GM12874 (cell line): ENCODE measurements at regions not wholly inside any gene's neighbourhood (a gene's known extent, or its start where the extent isn't known, plus 50 kb on each side); places are given as distances from the start of the nearest gene placed in this dataset.

Experiments
- CTCF ChIP-seq: IDR thresholded peaks from 2 replicates; pipeline ENCODE4 v1.5.1; 2011; ENCODE audit warnings: low read depth, mild to moderate bottlenecking, control low read depth, low read length, moderate library complexity; ENCODE audit not compliant: insufficient read depth

- no peak for TF ChIP-seq CTCF
Observed at GRCh38 chr2:10971888-10972260, 60.1 kb downstream of the KCNF1 start.

- no peak for TF ChIP-seq CTCF
Observed at GRCh38 chr2:10972683-10973433, 61.1 kb downstream of the KCNF1 start.

- no peak for TF ChIP-seq CTCF
Observed at GRCh38 chr2:10973766-10974165, 62.0 kb downstream of the KCNF1 start.

DNA sequence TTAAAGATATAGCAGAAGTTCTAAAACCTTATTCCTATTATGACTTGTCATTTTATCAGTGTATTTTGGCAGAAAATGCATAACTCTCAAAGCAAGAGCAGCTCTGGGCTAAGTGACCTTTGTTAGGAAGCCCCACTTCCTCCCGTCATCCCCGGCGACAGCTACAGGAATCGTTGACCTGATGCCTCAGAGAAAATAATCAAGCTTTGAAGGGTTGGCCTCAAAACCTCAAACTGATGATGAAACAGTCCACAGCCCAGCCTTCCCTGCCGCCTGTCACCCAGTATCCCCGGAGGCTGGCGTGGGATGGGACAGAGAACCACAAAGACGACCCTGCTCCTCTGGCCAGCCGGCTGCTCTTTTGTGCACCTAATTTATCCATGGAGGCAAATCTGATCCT, 65.3 kb downstream of the KCNF1 start:
- TF ChIP-seq CTCF: no peak

DNA sequence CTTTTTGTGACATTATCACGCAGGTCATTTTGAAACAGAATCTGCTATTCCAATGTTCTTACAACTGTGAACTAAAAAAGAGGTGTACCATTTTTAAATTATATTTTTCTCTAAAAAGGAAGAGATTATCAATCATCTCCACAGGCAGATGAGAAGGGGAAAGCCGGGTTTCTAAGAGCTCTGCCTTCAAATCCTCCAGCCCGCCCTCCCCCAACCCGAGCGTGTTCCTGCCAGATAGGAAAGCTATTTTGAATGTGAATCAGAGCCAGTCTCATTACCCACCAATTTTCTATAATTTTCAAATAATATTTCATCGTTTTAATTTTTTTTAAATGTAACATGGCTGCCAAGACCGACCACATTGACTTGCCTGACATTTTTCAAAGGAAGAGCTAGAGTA, 65.9 kb downstream of the KCNF1 start:
- TF ChIP-seq CTCF: no peak

DNA sequence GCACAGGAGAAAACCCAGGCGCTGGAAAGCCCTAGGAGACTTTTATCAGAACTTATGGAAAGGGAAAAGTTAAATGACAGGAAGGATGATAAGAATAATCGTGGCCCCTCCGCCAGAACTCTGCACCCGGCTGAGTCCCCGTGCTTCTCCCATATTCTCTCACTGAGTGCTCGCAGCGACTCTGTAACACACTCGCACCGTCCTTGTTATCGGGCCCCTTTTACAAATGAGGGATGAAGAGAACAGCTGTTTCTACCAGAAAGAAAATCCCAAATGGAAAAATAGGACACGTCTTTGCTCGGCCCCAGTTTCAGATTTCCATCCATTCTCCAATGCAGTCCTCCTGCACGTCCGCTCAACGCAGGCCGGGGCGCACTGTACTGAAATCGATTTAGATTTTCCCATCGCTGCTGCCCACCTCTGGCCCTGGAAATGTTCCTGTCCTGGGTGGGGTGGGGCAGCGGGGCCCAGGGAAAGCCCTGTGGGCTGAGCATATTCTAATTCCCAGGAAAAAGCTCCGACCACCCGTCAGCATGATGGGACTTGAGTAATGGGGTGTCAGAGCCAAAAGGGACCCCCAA, 66.4 kb downstream of the KCNF1 start:
- TF ChIP-seq CTCF: no peak

DNA sequence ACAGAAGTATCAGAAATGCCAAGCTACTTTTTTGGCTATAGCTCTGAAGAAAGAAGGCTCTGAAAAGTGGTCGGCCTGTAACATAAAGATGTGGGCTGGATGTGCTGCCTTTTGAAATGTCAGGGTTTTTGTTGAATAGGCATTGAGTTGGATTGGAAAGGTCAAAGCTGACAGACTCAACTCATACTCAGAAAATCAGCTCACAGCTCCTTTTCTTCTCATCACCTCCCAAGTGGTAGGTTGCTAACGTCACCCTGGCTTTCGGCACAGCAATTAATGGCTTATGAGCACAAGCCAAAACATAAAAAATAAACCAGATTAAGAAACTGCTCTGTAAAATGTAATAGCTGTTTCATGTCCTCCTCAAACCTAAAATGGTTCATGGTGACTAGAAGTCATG, 68.3 kb downstream of the KCNF1 start:
- TF ChIP-seq CTCF: no peak
